Daoy (cell line): ENCODE measurements at regions not wholly inside any gene's neighbourhood (a gene's known extent, or its start where the extent isn't known, plus 50 kb on each side); places are given as distances from the start of the nearest gene placed in this dataset.

Source experiments
- DNase-seq: peaks from one replicate; pipeline ENCODE4 v3.0.0-alpha.2; 2015; ENCODE audit warnings: low read depth

- no peak for DNase-seq
Observed at GRCh38 chr9:106526716-106527204, 336.2 kb upstream of the ZNF462 start.

- no peak for DNase-seq
Observed at GRCh38 chr9:106528158-106528557, 334.8 kb upstream of the ZNF462 start.

- DNase-seq, result no peak
Observed at GRCh38 chr9:106529616-106530015, 333.4 kb upstream of the ZNF462 start.

DNA sequence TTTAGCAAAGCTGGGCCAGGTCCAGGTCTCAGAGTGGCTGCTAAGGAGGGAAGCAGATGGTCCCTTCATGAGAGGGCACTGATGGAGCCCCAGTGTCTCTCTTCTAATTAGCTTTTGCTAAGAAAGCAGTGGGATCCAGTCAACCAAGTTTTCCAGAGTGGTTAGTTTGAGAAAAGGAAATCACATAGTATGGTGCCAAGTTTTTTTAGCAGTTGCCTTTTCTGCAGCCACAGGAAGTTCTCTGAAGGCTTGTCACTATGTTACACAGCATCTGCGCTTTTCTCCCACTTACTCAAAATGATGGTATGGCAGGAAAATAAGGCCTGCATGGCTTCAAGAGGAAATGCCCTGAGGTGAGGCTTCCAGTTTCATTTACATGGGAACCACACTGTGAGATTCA lies 331.5 kb upstream of the ZNF462 start:
- no peak for DNase-seq

DNA sequence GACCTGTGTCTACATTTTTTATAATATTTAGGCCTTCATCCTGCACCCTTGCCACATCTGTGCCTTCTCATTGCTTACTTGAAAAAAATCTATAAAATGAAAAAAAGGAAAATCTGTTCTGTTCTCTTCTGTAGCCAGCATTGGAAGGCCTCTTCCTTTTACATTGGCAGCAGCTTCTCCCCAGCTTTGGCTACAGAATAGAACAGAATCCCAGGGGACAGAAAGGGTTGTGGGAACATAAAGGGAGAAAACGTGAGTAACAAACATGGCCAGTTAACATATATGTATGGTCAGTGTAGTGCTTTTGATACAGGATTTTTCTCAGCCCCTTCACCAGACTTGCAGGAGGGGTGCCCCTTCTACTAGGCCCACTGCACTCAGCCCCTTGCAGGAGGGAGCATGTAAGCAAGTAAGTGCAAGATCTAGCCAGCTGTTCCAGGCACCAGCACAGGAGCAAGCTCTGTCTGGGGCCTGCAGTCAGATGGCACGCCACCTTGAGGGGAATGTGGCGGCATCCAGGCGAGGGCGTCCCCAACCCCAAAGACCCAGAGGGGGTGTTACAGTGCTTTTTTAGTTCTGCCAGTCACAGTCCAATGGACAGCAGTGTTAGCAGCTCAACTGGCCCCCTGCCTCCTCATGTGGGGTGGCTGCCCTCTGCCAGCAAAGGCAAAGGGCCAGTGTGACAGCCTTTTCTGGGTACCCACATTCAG lies 330.5 kb upstream of the ZNF462 start:
- DNase-seq, result no peak

DNA sequence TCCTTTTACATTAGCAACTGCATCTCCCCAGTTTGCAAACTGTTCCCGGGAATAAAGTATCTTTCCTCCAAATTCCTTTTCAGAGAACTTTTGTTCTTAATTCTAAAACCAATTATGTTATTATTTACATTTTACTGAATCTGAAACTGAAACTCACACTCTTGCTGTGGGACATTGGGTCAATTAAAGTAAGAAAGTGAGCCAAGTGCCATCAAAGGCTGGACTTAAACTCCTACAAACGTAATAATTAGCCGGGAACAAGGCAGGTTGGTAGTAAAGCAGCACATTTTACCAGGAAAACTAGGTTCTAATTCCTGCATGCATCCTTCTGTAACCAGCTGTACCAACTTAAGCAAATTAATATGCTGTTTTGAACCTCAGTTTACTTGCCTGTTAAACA lies 328.2 kb upstream of the ZNF462 start:
- no peak for DNase-seq

DNA sequence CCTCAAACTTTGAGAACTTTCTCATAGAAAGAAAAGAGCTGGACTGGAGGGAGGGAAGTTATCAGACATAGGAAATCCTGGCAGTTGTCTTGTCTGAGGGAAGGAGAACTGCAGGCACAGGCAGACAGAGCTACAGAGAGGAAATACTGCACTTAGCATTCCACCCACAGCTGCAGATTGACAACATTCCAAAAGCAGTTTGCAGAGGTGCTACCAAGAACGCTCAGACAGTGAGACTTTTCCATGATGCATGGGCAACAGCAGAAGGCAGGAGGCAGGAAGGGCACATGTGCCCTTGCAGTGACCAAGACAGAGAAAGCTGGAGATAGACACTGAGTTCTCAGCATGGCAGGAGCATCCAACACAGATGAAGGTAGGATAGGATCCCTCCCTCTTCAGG lies 327.5 kb upstream of the ZNF462 start:
- DNase-seq, result no peak

- DNase-seq, result no peak
Observed at GRCh38 chr9:106557996-106558667, 304.8 kb upstream of the ZNF462 start.

- no peak for DNase-seq
Observed at GRCh38 chr9:106560540-106560939, 302.4 kb upstream of the ZNF462 start.

DNA sequence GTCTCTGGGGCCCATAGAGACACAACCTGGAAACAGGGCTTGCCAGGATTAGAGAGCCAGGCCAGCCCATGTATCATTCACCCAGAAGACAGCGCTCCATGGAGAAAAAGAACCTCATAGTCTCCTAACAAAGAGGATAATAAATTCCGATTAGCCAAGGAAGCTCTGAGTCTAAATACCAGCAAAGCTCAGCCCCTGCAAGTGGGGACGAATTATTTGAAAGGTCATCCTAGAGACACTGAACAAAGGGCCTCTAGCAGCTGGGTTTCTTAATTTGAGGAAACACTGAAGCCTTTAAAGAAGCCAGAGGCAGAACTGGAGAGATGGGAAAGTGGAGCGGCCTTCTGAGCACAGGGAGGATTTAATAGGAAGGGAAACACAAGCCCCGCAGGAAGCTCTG lies 287.1 kb upstream of the ZNF462 start:
- no peak for DNase-seq

GRCh38 chr9:106576232-106576760 lies 286.7 kb upstream of the ZNF462 start:
- no peak for DNase-seq

- DNase-seq, result no peak
Observed at GRCh38 chr9:106577121-106577520, 285.8 kb upstream of the ZNF462 start.

DNA sequence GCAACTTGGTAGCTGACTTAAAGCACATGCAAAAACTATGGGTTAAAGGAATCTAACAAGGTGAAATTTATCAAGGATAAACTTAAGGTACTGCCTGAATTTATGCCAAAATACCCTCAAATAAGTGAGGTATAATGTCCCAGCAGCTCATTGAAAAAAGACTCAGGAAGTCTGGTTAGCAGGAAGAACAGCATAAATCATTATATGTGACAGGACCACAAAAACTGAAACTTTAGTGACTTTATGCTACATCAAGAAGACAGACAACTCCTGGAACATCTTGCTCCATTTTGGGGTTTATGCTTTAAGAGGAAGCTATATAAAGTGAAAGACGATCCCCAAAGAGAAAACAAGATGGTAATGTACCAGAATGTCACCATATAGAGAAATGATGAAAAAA lies 282.4 kb upstream of the ZNF462 start:
- DNase-seq, result no peak

GRCh38 chr9:106581973-106582372 lies 281.0 kb upstream of the ZNF462 start:
- DNase-seq, result no peak

GRCh38 chr9:106583751-106584150 lies 279.2 kb upstream of the ZNF462 start:
- peak; percentile 49 for DNase-seq

DNA sequence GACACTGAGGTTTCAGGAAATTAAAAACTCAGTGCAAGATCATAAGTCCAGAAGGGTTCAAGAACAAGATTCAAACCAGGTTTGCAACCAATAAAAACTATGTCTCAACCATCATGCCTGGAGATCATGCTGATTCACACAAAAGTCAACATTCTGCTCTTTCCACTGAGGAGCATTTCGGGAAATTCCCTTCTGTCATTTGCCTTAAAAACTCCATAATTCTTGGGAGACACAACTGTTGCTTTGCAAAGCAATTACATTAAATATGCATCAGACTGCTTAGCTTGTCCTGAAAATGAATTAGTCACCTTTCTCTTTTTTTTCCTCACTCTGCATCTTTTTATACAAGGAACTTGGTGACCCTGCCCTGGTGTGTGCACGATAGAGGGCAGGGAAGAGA lies 275.9 kb upstream of the ZNF462 start:
- DNase-seq, result peak; percentile 51

- DNase-seq, result peak; percentile 68
Observed at GRCh38 chr9:106588626-106589025, 274.3 kb upstream of the ZNF462 start.

DNA sequence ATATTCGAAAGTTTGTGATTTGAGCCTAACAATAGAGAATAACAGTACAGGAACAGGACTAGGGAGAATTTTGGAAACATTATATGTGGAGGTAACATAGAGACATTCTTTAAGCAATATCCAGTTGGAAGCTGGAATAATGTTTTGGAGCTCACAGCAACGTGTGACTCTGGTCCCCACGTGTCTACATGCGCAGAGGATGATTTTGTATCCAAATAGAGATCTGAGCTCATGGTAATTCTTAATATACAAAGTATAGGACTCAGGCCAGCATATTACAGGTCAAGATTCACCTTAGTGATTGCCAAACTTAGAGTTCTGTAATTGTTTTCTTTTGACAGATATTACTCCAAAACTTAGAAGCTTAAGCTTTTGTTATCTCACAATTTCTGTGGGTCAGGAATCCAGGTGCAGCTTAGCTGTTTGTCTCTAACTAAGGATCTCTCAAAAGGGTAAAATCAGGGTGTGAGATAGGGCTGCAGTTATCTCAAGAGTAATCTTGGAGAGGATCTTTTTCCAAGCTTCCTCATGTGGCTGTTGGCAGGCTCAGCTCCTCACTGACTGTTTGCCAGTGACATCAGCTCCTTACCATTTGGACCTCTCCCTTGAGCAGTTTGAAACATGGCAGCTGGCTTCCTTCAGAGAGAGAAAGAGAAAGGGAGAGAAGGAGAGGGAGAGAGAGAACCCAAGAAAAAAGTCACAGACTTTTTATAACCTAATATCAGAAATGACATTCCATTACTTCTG lies 272.0 kb upstream of the ZNF462 start:
- DNase-seq, result no peak

DNA sequence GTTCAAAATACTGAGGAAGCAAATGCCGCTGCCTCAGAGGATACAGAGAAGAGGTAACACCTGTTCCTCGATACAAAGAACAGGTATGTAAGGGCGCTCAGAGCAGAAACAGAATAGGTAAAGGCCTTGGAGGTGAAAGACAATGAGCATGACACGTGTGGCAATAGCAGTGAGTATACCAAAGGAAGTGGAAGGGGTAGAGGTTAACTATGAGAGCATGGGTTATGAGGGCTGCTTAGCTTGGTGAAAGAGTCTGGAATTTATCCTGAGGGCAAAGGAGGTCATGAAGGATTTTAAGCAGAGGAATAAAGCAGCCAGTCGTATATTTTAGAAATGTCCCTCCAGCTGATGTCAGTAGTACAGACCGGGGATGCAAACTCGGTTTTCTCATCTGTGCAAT lies 269.8 kb upstream of the ZNF462 start:
- no peak for DNase-seq

GRCh38 chr9:106596984-106597383 lies 266.0 kb upstream of the ZNF462 start:
- DNase-seq, result no peak

DNA sequence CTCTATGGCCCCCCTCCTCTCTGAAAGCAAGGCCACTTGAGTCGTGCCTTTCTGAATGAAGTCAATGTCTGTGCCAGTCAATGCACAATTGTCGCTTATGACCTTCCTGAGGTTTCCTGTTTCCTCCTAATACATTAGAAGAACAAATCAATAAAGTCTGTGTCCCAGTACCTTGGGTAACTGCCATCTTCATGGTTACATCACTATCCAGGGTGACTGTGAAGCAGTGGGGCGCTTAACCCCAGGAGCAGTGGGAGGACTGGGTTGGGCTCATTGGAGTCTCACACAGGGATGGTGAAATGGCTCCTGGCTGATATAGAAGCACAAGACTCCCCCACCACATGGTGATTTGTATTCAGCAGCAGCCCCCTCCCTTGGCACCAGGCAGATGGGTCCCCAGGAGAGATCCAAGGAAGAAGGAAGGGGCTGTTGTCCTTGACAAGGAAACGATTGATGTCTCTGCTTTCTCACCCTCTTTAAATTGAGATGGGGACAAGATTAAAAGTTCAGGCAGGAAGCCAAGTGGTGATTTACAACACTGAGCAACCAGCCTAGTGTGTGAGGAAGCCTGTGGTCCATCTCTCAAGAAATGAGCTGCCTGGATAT lies 261.9 kb upstream of the ZNF462 start:
- DNase-seq, result no peak

- no peak for DNase-seq
Observed at GRCh38 chr9:106602344-106602743, 260.6 kb upstream of the ZNF462 start.
